BJ (cell line): ENCODE measurements at regions not wholly inside any gene's neighbourhood (a gene's known extent, or its start where the extent isn't known, plus 50 kb on each side); places are given as distances from the start of the nearest gene placed in this dataset.
"Not testable (repeated sequence)": the region's sequence is repeated elsewhere in the genome, so short reads cannot be mapped to it uniquely, and the experiment has no call there.

Source experiments
- CTCF ChIA-PET: fragments of 350-600 bp; formaldehyde crosslinking; extraction: SDS; loops from one replicate; lab custom pipeline; 2021; ENCODE audit warnings: antibody characterized with exemption, inconsistent platforms; lab: Yijun Ruan, JAX
- POLR2A ChIA-PET: fragments of 300-600 bp; sonication (Branson Sonifier 250); formaldehyde crosslinking; extraction: SDS; loops from one replicate; lab custom pipeline; 2021; ENCODE audit warnings: antibody characterized with exemption; lab: Charles Lee
- DNase-seq: peaks from one replicate; pipeline ENCODE4 v3.0.0-alpha.2; 2011; ENCODE audit warnings: low read depth
- H3K27me3 ChIP-seq: 2 replicates; pipeline ENCODE4 v1.6.0; 2011; ENCODE audit warnings: low read length; ENCODE audit not compliant: control insufficient read depth, insufficient read depth
- H3K36me3 ChIP-seq: 2 replicates; pipeline ENCODE4 v1.5.1; 2011; ENCODE audit warnings: low read length; ENCODE audit not compliant: control insufficient read depth, insufficient read depth
- H3K4me3 ChIP-seq: 2 replicates; pipeline ENCODE4 v1.5.1; 2011; ENCODE audit warnings: low read depth, mild to moderate bottlenecking, control low read depth, low read length
- TF ChIP-seq, protein P1 (sequence below): IDR thresholded peaks from 2 replicates; pipeline ENCODE4 v1.5.1; 2011; ENCODE audit warnings: low read depth, mild to moderate bottlenecking, control low read depth, inconsistent platforms, low read length, moderate library complexity; ENCODE audit not compliant: insufficient read depth

DNA sequence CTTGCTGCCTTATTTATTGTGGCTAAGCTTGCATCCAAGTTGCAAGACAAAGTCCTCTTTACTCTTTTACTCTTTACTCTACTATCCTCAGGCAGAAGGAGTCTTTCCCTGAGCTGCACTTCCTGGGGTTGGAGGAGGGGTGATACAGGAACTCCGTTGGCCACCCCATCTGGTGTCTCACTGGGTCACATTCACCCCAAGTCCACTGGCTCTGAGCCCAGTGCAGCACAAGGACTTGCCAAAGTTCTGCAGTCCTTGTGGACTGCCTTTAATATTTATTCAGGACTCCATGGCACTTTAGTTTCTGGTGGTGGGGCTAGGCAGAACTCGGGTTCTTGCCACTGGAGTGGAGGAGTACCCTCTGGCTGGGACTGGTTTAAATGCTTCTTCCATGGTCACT is 165.4 kb upstream of the KCNH8 start:
- TF ChIP-seq, protein P1, sequence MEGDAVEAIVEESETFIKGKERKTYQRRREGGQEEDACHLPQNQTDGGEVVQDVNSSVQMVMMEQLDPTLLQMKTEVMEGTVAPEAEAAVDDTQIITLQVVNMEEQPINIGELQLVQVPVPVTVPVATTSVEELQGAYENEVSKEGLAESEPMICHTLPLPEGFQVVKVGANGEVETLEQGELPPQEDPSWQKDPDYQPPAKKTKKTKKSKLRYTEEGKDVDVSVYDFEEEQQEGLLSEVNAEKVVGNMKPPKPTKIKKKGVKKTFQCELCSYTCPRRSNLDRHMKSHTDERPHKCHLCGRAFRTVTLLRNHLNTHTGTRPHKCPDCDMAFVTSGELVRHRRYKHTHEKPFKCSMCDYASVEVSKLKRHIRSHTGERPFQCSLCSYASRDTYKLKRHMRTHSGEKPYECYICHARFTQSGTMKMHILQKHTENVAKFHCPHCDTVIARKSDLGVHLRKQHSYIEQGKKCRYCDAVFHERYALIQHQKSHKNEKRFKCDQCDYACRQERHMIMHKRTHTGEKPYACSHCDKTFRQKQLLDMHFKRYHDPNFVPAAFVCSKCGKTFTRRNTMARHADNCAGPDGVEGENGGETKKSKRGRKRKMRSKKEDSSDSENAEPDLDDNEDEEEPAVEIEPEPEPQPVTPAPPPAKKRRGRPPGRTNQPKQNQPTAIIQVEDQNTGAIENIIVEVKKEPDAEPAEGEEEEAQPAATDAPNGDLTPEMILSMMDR, result no peak
- DNase-seq, result no peak
- POLR2A ChIA-PET, result no interaction called here
- CTCF ChIA-PET, result no interaction called here
- H3K36me3 ChIP-seq, result no peaks in the 10 kb centered on the region
- no peaks in the 10 kb centered on the region for H3K27me3 ChIP-seq
- H3K4me3 ChIP-seq, result no peak overlapping the region

DNA sequence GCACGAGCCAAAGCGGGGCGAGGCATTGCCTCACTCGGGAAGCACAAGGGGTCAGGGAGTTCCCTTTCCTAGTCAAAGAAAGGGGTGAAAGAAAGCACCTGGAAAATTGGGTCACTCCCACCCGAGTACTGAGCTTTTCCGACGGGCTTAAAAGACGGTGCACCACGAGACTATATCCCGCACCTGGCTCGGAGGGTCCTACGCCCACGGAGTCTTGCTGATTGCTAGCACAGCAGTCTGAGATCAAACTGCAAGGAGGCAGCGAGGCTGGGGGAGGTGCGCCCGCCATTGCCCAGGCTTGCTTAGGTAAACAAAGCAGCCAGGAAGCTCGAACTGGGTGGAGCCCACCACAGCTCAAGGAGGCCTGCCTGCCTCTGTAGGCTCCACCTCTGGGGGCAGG is 172.2 kb upstream of the KCNH8 start:
- CTCF ChIA-PET, H3K36me3 ChIP-seq, POLR2A ChIA-PET, H3K4me3 ChIP-seq, DNase-seq, H3K27me3 ChIP-seq: not testable (repeated sequence)

DNA sequence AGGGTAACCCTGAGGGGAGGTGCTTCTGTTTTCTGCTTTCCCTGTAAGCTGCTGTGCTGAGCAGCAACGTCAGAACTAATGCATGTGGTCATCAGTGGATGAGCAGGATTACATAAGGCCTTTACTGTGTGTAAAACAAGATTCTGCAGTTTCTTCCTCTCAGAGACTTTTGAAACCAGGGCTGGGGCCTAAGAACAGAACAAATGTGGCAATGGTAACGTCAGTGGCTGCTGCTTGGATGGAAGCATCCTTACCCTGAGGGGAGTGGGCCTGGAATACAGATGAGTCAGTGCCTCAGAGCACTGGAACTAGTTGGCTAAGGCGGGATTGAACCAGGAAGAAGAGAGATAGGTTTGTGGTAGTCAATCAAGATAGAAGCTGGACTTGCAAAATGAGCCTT is 180.2 kb upstream of the KCNH8 start:
- TF ChIP-seq, protein P1, result no peak
- no peaks in the 10 kb centered on the region for H3K27me3 ChIP-seq
- no peaks in the 10 kb centered on the region for H3K36me3 ChIP-seq
- no peak for DNase-seq
- ChIA-PET POLR2A (no interaction called here), CTCF (no interaction called here)
- H3K4me3 ChIP-seq, result no peak overlapping the region

DNA sequence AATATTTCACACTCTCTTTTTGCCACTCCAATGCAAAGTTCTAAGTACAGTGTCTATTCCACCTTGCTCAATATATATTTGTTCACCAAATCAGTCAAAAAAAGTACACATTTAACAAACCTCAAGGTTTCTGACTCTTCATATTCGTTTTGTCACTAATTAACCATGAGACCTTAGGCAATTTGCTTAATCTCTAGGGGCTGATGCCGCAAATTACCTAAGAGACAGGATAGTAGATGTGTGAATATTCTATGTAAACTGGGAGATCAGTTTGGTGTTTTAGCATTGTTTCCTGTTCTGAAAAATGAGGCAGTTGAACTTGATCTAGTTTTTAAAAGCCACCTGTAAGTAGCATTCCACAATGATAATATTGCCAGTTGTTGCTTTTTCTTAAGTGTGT is 182.5 kb upstream of the KCNH8 start:
- CTCF ChIA-PET, result no interaction called here
- TF ChIP-seq, protein P1, result no peak
- H3K27me3 ChIP-seq, result no peaks in the 10 kb centered on the region
- DNase-seq, result no peak
- POLR2A ChIA-PET, result no interaction called here
- H3K4me3 ChIP-seq, result no peak overlapping the region
- no peaks in the 10 kb centered on the region for H3K36me3 ChIP-seq

DNA sequence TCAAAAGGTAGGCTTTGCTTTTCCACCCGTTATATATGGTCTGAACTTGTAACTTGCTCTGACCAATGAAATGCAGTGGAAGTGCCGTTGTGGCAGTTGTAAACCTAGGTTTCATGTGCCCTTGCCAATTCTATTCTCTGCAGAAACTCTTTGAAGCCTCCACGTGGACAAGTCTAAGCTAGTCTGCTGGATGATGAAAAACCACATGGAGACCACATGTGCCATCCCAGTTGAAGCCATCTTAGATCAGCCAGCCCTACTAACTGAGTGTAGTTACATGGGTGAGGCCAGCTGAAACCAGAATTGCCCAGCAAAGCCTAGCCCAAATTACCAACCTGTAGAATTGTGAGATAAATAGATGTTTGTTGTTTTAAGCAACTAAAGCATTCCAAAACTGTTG is 183.7 kb upstream of the KCNH8 start:
- TF ChIP-seq, protein P1, result no peak
- ChIA-PET CTCF (no interaction called here), POLR2A (no interaction called here)
- Histone ChIP-seq H3K36me3 (no peaks in the 10 kb centered on the region), H3K4me3 (no peak overlapping the region), H3K27me3 (no peaks in the 10 kb centered on the region)
- DNase-seq, result no peak

DNA sequence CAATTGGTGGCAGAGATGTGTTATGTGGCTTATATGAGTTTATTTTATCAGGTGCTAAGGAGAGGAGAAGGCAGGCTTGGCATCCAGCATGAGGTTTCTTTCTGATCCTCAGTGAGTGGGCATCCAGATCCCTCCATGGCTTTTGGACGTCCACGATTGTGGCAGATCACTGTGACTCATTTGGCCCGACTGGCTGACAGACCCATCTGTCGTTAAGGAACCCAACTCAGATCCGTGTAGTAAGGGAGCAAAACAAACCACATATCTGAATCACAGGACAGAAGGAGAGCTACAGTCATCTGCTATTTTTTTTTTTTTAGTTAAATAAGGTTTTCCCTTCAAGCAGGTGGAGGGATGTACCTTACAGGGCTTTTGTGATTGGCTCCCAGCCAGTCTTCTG is 197.0 kb upstream of the KCNH8 start:
- ChIA-PET POLR2A (no interaction called here), CTCF (no interaction called here)
- TF ChIP-seq, protein P1, result no peak
- H3K36me3 ChIP-seq, result no peaks in the 10 kb centered on the region
- no peak overlapping the region for H3K4me3 ChIP-seq
- DNase-seq, result no peak
- H3K27me3 ChIP-seq, result no peaks in the 10 kb centered on the region
